GM21360 (cell line): ENCODE measurements at regions not wholly inside any gene's neighbourhood (a gene's known extent, or its start where the extent isn't known, plus 50 kb on each side); places are given as distances from the start of the nearest gene placed in this dataset.
"Not testable (repeated sequence)": the region's sequence is repeated elsewhere in the genome, so short reads cannot be mapped to it uniquely, and the experiment has no call there.

Experiments
- ATAC-seq: cut with Tn5 transposase; IDR thresholded peaks from one replicate; pipeline ENCODE4 v1.9.1; 2021; ENCODE audit warnings: mild to moderate bottlenecking, moderate library complexity; ENCODE audit not compliant: unreplicated experiment

DNA sequence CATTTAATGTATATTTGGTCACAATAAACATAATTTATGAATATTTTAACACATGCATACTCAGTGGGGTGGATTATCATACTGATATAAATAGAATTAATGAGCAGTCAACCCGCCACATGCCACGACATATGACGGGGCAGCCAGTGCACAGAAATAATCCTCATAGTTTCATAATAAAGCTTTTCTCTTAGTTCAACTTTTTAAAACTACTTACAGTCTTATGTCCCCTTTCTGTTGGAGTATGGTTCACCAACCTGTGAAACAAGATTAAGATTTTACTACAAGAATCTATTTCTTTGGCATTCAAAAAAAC is 75.6 kb upstream of the ETAA1 start:
- ATAC-seq, result no peak

DNA sequence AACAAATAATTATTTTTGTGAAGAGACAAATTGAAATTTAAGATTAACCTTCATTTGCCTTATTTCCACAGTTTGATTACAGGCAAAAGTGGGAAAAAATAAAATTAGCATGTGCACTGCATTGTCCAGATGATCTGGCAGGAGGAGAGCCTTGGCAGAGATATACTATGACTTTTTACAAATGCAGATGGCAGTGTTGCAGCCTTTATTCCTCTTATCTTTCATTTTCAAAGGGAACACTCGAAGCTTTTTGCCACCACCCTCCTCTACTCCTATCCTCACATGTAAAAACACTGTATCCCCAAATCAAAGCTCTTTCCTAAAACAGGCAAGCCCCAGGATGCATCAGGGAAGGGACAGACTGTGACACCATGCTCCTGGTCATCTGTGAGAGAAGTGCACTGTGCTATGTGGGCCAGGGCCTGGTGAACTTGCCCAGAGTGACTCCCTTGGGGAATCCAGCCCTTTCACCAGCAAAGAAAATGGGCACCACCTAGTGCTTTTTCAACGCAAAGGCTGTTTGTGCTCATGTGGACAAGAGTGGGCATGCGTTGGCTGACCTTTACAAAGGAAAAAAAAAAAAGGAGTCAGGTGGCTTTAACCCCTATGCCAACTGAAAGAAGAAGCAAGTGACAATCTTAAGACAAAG is 74.7 kb upstream of the ETAA1 start:
- ATAC-seq, result no peak

DNA sequence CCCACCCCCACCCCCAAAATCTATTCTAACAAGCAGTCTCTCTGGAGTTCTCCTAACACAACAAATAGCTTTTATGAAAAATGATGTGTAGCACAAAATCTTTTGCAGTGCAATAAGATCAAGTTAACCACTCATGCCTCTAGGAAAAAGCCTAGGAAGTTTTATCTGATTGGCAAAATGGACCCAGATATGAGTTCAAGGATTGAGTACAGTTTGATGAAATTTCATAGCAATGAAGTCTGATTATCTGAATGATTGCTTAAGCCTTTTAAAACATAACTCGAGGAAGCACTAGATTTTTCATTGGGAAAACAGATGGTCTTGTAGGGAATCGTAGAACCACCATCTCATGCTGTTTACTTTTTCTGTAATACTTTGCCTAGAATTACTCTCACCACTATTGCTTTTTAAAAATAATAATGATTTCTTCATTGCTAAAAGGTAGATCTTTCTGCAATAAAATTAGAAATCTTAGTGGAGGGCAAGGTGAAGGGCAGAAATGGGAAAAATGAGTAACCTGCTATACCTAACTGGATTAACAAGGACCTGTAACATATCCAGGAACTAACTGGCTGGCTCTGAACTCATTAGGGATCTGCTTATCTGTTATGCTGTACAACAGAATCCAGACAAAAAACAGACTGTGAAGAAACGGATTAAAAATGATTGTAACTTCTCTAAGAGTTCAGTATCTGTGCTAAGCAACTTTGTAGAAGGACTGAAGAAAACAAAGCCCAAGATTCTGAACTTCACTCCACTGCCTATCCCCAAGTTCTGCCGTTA is 73.7 kb upstream of the ETAA1 start:
- ATAC-seq, result no peak

DNA sequence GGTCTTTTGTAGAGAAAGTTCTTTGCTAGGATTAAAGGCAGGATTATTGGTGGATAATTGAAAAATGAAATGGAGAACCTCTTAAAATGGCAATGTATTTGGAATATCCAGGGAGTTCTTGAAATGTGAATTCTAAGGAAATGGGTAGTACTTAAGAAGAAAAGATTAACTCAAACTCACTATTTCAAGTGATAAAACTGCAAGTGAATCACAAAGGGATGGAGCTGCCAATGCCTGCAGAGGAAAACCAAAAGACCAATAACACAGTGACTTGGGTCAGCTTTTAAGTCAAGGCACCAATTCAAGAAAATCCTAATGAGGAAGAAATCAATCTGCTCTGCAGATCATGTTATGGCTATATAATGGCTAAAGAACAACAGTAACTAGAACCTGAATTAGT is 67.6 kb upstream of the ETAA1 start:
- ATAC-seq, result no peak

DNA sequence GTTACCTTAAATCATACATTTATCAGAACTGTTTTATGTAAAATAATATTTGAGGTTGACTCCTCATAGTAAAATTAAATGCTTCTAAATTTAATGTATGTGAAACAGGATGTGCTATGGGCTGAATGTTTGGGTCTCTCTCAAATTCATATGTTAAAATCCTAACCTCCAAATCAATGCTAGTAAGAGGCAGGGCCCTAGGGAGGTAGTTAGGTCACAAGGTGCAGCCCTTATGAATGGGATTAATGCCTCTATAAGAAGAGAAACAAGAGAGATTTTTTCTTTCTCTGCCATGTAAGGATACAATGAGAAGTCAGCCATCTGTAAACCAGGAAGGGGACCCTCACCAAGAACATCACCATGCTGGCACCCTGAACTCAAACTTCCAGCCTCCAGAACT is 67.2 kb upstream of the ETAA1 start:
- no peak for ATAC-seq

DNA sequence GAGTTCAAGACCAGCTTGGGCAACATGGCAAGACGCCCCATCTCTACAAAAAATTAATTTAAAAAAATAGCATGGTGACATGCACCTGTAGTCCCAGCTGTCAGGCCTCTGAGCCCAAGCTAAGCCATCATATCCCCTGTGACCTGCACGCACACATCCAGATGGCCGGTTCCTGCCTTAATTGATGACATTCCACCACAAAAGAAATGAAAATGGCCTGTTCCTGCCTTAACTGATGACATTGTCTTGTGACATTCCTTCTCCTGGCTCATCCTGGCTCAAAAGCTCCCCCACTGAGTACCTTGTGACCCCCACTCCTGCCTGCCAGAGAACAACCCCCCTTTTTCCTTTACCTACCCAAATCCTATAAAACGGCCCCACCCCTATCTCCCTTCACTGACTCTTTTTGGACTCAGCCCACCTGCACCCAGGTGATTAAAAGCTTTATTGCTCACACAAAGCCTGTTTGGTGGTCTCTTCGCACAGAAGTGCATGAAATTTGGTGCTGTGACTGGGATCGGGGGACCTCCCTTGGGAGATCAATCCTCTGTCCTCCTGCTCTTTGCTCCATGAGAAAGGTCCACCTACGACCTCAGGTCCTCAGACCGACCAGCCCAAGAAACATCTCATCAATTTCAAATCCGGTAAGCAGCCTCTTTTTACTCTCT is 65.6 kb upstream of the ETAA1 start:
- ATAC-seq, result not testable (repeated sequence)

DNA sequence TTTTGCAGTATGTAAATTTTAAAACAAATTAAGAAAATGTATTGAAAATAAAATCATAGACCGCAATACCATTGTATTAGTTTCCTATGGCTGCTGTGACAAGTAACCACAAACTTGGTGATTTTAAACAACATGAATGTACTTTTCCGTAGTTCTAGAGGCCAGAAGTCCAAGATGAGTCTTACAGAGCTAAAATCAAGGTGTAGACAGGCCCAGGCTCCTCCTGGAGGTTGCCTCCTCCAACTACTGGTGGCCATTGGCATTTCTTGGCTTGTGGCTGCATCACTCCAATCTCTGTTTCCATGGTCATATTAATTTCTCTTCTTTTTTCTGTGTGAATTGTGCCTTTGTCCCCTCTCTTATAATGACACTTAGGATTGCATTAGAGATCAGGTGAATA is 59.2 kb upstream of the ETAA1 start:
- no peak for ATAC-seq

DNA sequence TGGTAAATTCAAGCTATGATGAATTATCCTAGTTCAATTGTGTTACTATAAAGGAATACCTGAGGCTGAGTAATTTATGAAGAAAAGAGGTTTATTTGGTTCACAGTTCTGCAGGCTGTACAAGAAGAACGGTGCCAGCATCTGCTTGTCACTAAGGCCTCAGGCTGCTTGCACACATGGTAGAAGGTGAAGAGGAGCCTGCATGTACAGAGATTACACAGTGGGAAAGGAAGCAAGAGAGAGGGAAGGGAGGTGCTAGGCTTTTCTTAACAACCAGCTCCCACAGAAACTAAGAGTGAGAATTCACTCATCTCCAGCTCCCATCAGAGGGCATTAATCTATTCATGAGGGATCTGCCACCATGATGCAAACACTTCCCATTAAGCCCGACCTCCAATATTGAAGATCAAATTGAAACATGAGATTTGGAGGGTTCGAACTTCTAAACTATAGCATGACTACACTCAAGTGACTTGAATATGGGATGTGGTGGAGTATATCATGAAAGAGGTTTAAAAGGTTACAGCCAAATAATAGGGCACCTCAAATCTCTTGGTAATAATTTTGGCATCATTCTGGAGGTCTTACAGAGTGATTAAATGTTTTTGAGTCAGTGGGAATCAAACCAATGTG is 58.4 kb upstream of the ETAA1 start:
- ATAC-seq, result no peak

DNA sequence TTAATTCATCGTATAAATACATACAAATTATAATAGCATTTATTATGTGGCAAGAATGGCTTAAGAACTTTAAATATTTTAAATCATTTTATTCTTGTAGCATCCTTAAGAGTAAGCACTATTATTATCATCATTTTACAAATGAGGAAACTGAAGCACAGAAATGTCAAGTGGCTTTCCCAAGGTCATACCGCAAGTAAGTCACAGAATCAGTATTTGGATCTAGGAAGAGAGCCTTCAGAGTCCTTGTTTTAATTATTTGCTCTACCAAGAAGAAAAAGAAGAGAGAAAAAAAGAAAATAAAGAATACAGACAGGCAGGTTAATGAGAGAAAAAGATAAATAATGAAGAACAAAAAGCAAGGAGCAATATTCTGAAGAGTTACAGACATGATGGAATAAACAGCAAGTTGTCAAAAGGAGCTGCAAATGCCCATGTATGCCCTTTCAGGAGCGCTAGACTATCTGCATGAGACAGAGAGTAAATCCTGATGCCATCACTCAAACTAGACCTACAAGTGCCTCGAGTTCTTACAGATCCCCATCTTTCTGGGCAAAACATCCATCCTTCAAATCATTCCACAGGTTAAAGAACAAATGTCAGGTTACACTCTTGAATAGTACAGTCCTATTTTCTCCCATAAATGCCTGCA is 57.8 kb upstream of the ETAA1 start:
- ATAC-seq, result no peak

DNA sequence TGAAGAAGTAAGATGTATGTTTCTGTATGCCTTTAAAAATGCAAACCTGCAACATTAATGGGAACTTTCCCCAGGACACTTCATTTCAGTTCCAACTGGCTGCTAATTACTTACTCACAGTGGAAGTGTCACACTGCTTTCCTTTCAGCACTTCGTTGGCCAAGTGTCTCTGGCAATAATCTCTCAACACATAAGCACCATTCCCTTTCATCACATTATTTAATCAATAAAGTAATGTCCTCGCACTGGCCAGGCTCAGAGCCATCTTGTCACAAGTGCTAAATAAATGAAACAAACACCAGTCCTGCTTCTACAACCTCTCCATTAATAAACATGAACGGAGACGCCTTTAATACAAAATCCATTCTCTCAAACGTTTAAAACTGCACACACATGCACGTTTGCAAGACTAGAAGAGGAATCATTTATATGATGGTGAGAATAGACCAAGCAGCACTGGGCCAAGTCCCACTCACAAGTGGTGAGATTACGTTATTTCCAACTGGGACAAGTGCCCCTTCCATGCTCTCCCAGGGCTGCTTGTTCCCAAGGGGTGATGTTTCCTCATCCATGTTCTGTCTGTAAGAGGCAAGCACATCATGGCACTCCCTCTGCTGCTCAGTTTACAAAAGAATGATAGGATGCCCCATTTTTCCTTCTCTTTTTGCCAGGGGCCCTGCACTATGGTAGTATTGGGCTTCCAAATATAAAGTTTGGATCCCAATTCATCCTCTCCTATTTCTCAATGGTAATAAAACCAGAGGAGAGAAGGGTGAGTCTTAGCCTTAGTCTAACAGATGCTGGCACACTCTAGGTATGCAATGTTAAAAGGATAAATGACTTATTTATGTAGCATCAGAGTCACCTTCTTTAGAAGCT is 56.8 kb upstream of the ETAA1 start:
- no peak for ATAC-seq

DNA sequence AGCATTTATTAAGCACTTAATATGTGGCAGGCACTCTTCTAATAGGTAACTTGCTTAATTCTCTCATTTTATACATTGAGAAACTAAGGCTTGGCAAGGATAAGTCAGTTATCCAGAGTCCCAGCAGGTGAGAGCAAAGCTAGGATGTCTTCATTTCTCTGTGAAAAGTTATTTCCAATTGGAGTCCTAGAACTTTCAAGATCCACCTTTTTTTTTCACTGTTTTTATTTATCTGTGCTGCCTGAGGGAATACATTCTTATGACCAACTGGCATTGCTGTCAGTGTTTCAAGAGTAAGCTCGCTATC is 56.2 kb upstream of the ETAA1 start:
- no peak for ATAC-seq

DNA sequence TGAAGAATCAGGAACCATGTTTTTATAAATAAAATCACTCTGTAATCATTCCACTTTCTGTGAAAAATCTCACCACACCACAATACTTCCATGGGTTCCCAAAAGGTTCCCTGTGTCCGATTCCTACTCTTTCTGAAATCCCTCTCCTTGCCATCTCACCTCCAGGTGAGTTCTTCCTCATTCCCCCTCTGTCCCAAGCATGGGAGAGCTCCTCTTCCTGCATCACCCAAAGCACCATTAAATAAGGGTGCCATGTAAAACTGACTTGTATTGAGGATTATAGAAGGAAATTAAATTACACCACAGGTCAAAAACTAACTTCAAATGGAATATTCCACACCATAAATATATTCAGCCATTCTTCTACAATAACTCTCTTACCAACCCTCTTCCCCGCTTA is 55.8 kb upstream of the ETAA1 start:
- no peak for ATAC-seq

DNA sequence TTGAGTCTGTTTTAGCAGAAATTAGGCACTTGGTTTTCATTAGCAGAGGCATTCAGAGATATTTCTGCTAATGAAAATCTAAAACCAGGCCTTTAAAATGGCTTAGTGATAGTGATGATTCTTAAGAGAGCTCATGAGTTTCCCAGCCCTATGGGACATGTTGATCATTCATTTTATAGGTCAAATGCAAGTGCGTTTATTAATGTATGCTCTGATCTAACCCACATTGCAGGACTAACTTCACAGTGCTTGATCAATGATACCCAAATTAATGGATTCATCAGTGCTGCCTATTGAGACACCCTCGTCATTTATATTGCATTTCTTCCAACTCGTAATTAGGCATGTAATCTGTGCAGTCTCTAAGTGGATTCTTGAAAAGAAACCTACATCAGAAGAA is 54.7 kb upstream of the ETAA1 start:
- no peak for ATAC-seq

DNA sequence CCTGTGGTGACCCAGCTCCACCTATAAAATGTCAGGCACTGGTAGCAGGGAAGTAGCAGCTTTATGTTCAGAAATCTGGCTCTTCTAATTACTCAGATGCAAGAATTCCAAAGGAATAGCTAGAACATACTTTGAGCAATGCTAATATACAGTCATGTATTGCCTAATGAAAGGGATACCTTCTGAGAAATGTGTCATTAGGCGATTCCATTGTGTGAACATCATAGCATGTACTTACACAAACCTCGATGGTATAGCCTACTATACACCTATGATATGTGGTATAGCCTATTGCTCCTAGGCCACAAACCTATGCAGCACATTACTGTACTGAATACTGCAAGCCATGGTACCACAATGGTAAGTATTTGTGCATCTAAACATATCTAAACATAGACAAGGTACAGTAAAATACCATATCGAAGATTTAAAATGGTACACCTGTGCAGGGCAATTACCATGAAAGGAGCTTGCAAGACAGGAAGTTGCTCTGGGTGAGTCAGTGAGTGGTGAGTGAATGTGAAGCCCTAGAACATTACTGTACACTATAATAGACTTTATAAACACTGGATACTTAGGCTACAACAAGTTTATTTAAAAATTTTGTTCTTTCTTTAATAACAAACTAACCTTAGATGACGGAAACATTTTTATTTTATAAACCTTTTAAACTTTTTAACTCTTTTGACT is 50.3 kb upstream of the ETAA1 start:
- no peak for ATAC-seq
